GM18511 (cell line): ENCODE measurements at regions not wholly inside any gene's neighbourhood (a gene's known extent, or its start where the extent isn't known, plus 50 kb on each side); places are given as distances from the start of the nearest gene placed in this dataset.
A peak's percentile ranks its signal among the peaks of the same experiment; 100 is the strongest.

Source experiments
- ATAC-seq: cut with Tn5 transposase; IDR thresholded peaks from one replicate; pipeline ENCODE4 v1.9.1; 2021; ENCODE audit warnings: mild to moderate bottlenecking, moderate library complexity; ENCODE audit not compliant: unreplicated experiment

DNA sequence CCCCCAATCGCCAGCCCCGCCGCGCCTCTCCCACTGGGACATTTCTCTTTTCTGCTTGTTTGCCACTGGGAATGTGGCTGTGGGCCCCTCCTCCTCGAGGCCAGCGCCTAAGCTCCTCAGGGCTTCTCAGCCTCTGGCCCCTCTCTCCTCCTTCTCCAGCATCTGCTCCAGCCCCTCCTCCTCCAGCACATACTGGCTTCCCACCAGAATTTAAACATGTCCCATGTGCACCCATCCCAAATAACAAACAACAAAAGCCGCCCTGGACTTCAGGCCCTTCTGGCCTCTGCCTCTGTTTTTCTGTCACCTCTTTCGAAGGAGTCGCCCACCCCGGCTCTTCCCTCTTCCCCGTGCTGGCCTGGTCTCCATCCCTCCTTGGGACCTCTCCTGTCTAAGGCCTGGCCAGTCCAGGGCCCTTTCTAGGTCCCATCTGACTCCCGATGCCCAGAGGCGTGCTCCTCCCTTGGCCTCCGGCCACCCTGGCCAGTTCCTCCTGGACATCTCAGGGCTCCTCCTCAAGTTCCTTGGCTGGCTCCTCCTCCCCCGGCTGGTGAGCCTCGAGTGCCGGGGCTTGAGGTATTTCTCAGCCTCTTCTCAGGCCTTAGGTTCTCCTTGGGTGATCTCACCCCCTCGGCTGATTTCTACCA lies 94.6 kb upstream of the SLC6A6 start:
- ATAC-seq: no peak

DNA sequence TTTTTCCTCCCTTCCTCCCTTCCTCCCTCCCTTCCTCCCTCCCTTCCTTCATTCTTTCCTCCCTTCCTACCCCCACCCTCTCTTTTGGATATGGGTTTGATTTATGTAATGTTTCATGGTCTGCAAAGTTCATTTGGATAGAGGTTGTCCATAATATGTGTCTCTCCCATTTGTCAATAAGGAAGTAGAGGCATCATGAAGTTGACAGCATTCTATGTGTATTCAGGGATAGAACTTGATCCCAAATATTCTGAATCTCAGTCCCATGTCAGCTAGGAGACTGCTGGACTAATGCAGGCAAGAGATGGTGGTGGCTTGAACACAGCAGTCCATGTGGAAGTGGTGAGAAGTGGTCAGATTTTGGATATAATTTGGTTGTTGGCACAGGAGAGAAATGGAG lies 90.7 kb upstream of the SLC6A6 start:
- ATAC-seq: no peak

DNA sequence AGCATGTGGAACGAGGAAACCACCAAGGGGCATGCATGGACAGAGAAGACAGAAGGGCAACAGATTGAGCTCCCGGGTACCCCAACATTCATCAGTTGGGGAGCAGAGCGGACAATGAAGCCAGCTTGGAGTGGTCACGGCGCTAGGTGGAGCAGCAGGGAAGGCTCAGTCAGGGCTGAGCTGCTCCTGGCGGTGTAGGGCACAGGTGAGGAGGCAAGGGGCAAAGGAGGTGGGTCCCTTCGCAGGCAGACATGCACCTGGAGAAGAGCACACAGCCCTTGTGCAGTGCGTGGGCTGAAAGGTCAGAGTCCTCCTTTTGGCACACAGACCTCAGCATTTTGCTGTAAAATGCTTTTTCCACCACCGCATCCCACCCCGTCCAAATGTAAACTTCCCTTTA lies 90.0 kb upstream of the SLC6A6 start:
- no peak for ATAC-seq

DNA sequence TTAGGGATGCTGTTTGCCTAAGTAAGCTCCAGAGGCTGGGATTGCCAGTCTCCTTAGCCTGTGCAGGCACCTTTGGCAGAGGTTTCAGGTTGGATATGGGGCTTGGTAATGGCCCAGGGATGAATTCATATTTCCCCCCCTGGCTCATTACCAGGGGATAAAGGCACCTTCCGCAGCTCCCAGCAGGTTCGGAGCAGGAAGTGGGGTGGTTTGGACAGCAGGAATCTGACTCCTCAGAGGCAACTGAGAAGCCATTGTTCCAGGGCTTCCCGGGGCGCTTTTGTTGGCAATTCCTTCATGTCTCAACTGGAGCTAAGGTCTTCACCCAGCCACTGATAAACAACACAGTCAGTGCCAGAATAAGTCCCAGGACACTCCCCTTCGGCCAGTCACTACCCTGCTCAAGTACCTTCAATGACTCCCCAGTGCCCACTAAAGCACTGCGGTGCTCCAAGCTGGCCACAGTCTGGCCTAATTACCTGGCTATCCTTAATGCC lies 85.3 kb upstream of the SLC6A6 start:
- ATAC-seq: no peak

DNA sequence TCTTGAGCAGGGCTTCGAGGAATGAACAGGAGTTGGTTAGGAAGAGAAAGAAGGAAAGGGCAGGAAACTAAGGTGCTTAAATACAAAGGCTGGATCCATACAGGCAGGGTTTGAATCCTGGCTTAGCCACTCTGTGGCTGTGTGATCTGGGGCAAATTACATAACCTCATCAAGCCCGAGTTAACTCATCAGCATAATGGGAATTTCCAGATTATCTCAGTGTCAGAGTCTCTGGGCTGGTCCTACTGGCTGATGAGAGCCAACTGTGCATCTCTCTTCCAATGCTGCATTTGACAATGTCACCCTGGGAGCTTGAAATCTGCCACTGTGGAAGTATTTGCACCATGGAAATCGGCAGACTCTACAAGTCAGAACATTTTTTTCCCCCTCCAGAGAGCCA lies 83.8 kb upstream of the SLC6A6 start:
- ATAC-seq: no peak

DNA sequence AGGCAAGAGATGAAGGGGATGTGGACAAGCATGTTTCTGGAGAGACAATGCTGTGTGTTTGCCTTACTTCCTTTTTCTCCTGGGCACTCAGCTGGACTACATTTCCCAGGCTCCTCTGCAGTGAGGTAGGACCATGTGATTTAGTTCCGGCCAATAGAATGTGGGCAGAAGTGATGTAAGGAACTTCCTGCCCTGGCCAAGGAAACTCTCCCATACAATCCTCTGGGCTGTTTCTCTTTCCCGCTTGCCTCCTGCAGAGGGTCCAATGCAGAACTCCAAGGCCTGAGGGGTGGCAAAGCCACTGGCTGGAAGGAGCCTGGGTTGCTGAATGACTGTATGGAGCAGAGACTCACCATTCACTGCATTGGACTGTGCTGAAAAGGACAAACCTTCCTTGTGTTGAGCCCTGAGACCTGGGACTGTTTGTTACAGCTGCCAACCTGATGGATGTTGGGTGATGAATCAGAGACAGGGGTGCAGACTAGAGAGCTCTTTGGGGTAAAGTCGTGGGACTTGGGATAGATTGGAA lies 82.7 kb upstream of the SLC6A6 start:
- peak; percentile 86 for ATAC-seq

DNA sequence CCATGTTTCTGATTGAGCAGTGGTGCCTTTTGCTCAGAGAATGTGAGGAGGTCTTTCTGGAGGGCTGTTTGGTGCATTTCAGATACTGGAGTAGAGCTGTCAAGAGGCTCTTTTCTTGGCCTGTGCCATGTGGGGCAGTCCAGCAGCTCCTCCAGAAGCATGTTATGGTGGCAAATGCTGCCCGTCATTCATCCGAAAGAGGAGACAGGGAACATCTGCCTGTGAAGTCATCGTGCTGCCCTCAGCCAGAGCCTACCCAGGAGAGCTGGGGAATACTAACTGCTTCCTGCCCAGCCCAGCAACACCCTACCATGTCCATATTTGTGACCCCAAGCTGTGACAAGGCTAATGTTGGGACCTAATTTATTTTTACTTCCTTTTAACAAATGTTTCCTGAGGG lies 82.2 kb upstream of the SLC6A6 start:
- ATAC-seq: no peak

DNA sequence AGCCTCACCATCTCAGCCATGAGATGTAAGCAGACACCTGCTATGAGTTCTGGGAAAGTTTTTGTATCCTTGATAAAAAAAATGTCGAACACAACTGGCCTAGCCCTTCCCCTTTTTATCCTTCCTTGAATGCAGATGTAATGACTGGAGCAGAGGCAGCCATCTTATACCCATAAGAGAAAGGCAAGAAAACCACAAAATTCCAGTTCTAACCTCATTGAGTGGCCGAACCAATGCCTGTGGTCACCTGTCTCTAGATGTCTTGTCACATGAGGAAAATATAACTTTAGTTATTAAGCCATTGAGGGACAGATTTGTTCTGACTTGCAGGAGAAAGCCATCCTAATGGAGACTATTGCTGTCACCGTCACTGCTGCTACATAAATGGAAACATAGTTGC lies 80.4 kb upstream of the SLC6A6 start:
- no peak for ATAC-seq

DNA sequence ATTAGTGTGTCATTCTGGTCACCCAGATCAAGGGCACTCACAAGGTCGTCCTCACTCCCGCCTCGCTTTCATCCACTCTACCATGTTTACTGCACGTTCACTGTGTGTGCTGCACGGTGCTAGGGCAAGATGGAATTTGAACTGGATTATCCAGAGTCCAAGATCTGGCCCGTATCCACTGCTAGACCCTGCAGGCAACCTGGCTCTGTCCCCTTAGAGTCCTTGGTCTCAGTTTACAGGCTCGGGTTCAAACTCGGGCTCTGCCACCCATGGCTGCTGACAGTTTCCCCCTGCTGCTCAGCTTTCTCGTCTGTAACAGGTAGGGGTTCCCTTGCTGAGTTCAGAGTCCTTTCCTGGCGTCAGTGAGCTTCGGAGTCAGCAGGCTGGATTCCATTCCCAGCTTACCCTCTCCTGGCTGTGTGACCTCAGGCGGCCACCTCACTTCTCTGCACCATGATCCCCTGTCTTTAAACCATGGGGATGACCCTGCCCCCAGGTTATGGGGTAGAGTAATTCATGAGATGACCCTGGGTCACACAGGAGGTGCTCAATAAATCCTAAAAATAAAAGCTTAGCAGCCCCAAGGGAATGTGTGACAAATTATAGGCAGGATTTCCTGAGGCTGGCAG lies 79.6 kb upstream of the SLC6A6 start:
- no peak for ATAC-seq

DNA sequence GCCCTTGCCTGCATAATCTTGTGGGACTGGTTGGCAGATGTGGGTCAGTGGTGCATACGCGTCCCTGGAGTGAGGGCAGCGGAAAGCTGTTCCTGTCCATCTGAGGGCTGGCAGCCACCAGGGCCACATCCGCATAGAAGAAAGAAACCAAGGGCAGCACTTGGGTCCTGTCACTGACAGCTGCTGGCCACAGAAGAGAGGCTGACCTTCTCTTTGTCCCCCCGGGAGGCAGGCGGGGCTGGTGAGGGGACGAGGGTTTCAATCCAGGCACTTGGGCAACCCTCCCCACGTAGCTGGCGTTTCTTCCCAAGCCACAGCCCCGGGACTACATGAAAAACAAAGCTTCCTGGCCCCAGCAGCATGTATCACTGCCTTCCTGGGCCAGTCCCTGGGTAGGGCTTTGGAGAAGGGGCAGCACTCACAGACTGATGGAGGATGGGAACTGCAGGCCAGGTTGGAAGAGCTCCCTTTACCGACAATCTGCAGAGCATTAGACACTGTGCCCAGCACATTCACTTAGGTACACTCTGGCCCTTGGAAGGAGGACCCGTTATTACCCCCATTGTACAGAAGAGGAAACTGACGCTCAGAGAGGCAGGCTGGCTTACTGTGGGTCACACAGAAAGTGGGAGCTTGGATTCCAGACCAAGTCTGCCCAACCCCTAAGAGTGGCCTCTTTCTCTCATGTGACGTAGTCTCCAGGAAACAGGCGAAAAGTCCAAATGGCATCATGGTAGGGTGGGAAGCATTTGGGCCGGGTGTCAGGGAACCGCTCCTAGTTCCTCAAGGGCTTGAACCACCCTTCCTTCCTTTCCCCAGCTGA lies 78.8 kb upstream of the SLC6A6 start:
- no peak for ATAC-seq

DNA sequence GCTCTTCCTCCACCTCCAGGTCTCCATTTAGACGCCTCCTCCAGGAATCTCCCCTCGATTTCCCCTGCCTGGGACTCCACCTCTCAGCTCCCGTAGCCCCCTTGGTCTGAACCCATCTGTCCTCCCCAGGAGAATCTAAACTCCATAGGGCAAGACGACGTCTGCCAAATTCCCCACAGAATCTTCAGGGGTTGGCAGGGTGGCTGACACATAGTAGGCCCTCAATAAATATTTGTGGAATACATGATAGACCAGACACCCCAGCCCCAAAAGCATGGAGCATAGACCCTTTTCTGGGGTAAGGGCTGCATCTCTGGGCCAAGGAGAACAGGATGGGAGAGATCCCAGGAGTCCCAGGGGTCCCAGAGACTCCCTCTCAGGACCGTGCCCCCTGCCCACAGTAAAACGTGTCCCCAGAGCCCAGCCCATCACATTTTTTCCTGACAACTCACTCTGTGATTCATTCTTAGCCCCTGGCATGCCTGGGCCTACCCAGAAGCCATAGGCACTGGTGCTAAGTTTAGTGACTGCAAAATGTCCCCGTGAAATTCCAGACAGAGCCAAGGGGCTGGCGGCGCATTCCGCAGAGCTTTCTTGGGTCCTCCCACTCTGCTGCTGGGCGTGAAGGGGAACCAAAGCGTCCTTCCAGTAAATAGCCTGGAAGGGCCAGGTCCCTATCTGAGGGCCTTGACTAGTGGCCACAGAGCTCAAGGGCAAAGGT lies 78.0 kb upstream of the SLC6A6 start:
- no peak for ATAC-seq

DNA sequence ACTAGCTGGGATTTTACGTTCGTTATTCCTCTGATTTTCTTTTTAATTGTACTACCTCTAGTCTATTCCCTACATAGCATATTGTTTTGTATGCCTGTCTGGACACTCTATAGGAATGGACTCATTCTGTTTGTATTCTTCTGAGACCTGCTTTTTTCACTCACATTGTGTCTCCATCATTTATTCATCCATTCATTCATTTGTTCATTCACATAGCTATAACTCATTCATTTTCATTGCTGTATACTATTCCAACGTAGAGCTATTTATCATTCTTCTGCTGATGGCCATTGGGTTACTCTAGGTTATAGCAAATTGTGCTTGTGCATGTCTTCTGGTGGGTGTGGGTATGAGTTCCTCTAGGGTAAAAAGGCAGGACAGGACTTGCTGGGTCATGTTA lies 74.0 kb upstream of the SLC6A6 start:
- no peak for ATAC-seq

DNA sequence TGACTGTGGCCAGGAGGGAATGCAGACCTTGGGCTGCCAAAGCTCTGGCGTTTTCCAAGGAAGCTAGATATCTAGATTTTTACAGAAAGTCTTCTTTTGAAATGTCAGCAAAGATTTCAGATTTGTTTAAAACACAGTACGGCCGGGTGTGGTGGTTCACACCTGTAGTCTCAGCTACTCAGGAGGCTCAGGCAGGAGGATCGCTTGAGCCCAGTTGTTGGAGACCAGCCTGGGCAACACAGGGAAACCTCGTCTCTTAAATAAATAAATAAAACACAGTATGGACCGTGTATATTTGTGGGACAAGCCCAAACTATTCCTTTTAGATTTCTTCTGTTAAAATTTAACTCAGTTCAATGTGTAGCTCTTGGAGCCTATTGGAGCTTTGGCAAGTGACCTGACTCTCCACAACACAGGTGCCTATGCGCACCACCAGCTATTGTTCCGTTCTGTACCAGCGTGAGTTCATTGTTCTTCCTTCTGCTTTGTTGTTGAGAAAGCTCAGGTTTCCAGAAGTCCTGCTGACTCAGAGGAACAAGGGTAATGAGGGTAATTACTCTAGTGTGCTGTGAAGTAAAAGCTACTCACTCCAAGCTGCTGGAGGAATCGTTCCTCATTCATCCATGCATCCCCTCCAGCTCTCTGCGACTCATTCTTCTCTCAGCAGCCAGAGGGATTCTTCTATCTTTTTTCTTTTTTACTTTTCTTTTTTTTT lies 73.1 kb upstream of the SLC6A6 start:
- ATAC-seq: no peak

DNA sequence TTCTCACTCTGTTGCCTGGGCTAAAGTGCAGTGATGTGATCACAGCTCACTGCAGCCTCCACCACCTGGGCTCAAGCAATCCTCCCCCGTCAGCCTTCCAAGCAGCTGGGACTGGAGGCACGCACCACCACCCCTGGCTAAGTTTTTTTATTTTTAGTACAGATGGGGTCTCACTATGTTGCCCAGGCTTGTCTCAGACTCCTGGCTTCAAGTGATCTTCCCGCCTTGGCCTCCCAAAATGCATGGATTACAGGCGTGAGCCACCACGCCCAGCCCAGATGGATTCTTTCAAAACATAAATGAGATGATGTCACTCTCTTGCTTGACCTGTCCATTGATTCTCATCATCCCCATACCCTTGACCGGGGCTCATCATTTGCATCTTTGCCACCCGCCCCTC lies 72.6 kb upstream of the SLC6A6 start:
- no peak for ATAC-seq

DNA sequence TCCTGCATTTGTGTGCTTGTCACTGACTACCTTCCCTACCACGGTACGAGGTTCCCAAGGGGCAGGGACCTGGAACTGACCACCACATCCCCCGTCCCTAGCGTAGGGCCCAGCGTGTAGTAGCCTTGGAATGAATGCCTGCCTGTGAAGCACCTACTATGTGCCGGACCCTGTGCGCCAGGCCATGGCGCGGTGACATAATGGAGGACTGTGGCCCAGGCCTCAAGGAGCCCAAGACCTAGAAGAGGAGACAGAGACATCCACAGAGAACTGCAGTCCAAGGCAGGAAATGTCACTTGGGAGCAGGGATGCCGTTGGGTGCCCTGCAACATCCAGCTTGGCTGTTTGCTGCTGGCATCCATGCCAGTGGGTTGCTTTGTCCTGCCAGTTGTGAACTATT lies 71.9 kb upstream of the SLC6A6 start:
- ATAC-seq: no peak

DNA sequence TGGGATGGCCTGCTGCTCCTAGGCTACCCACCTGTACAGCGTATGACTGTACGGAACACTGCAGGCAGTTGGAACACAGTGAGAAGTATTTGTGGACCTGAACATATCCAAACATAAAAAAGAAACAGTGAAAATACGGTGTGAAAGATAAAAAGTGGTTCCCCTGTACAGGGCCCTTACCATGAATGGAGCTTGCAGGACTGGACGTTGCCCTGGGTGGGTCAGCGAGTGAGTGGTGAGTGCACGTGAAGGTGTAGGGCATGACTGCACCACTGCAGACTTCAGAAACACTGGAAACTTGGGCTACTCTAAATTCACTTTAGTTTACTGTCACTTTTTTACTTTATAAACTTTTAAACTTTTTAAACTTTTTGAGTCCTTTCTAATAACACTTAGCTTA lies 71.2 kb upstream of the SLC6A6 start:
- no peak for ATAC-seq

DNA sequence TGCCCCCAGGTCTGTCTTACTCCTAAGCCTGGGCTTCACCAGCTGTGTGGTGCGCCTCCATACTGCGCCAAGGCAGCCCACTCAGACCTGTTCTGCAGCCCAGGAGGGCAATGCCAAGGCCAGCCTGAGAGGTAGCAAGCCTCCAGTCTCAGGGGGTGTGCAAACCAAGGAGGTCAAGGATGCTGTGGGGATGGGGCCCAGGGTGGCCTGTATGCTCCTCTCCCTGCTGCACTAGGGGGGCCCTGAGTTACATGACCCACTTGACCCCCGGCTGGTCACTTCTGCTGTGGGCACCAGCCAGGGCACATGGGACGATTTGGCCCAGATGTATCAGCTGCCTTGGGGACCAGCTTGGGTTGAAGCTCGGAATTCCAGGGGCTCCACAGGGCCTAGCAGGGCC lies 70.0 kb upstream of the SLC6A6 start:
- no peak for ATAC-seq

DNA sequence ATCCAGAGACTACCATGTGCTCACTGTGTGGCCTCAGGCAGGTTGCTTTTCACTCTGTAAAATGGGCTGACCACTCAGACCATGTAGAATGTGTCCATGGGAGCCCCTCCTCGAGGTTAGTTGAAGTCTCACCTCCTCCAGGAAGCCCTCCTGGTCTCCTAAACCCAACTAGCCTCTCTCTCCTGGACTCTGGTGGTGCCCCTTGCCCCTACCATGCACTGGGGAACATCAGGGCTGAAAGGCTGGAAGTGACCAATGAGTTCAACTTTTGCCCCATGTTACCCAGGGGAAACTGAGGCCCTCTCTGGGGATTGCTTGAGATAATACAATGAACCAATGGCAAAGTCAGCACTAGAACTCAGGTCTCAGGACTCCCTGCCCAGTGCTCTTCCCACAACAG lies 69.2 kb upstream of the SLC6A6 start:
- ATAC-seq: no peak

DNA sequence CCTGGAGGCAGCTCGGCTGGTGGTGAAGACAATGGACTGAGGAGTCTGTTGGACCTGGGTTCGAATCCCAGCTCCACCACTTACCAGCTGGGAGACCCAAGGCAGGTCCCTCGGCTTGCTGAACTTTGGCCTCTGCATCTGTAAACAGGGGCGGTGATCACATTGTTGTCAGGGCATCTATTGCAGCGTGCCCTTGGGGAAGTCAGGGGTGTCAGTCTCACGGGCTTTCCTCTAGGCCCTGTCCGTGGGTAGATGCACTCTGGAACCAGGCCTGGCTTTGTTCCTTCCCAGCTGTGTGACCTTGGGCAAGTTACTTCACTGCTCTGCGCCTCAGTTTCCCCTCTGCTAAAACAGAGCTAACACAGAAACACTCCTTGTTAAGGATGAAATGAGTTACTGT lies 68.8 kb upstream of the SLC6A6 start:
- ATAC-seq: no peak

DNA sequence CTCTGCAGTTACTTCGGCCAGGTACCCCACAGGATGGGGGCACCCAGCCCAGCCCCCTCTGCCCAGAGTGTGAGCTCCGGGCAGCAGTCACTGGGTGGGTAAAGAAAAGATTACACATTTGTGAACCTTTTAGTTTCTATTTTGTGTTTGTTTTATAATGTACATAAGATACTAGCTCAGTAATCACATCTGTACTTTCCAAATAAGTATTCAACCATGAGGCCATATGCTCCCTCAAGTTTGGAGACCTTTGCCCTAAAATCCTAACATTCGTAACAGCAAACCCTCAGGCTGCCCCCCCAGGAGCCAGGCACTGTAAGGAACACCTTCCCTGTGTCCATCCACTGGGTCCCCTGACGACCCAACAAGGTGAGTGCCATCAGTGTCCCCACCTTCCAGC lies 68.3 kb upstream of the SLC6A6 start:
- no peak for ATAC-seq

DNA sequence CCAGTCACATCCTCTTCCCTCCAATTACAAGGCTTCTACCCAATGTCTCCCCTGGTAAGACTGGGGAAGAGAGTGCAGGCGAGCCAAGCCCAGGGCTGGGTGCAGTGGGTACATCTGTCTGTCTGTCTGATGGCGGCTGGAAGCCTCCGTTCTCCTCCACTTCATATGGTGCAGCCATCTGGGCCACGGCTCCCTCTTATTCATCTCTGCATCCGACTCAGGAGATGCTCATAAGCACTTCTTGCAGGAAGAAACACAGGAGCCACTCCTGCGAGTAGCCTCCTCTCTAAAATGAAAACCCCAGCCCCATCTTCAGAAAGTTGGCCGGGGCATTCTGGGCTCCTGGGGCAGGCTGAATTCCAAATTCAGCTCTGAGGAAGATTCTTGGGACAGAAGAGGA lies 67.5 kb upstream of the SLC6A6 start:
- no peak for ATAC-seq
